HG02610 (cell line): ENCODE measurements at regions not wholly inside any gene's neighbourhood (a gene's known extent, or its start where the extent isn't known, plus 50 kb on each side); places are given as distances from the start of the nearest gene placed in this dataset.

Experiments used
- ATAC-seq: cut with Tn5 transposase; IDR thresholded peaks from one replicate; pipeline ENCODE4 v1.9.1; 2021; ENCODE audit warnings: mild to moderate bottlenecking, moderate library complexity; ENCODE audit not compliant: unreplicated experiment

GRCh38 chr14:101480747-101481530 is 80.4 kb upstream of the DIO3 start:
- ATAC-seq, result no peak

GRCh38 chr14:101481557-101481956 is 79.7 kb upstream of the DIO3 start:
- no peak for ATAC-seq

GRCh38 chr14:101482066-101482465 is 79.2 kb upstream of the DIO3 start:
- no peak for ATAC-seq

- ATAC-seq, result no peak
Measured at GRCh38 chr14:101483829-101484228, 77.5 kb upstream of the DIO3 start.

- no peak for ATAC-seq
Measured at GRCh38 chr14:101489092-101489760, 72.1 kb upstream of the DIO3 start.

- no peak for ATAC-seq
Measured at GRCh38 chr14:101490771-101491170, 70.5 kb upstream of the DIO3 start.

- ATAC-seq, result no peak
Measured at GRCh38 chr14:101491841-101492240, 69.5 kb upstream of the DIO3 start.

GRCh38 chr14:101492716-101493115 is 68.6 kb upstream of the DIO3 start:
- ATAC-seq, result no peak

GRCh38 chr14:101494826-101495225 is 66.5 kb upstream of the DIO3 start:
- ATAC-seq, result no peak

GRCh38 chr14:101495284-101495683 is 66.0 kb upstream of the DIO3 start:
- ATAC-seq, result no peak

- no peak for ATAC-seq
Measured at GRCh38 chr14:101495827-101496775, 65.2 kb upstream of the DIO3 start.

GRCh38 chr14:101496776-101497683 is 64.3 kb upstream of the DIO3 start:
- no peak for ATAC-seq

GRCh38 chr14:101497684-101498525 is 63.4 kb upstream of the DIO3 start:
- ATAC-seq, result no peak

GRCh38 chr14:101498526-101498860 is 62.8 kb upstream of the DIO3 start:
- no peak for ATAC-seq

GRCh38 chr14:101499080-101499479 is 62.2 kb upstream of the DIO3 start:
- no peak for ATAC-seq

GRCh38 chr14:101499513-101499912 is 61.8 kb upstream of the DIO3 start:
- ATAC-seq, result no peak

GRCh38 chr14:101500061-101500460 is 61.2 kb upstream of the DIO3 start:
- no peak for ATAC-seq

GRCh38 chr14:101500681-101501080 is 60.6 kb upstream of the DIO3 start:
- ATAC-seq, result no peak

- no peak for ATAC-seq
Measured at GRCh38 chr14:101501341-101501740, 60.0 kb upstream of the DIO3 start.
